A673 (cell line): ENCODE measurements at regions not wholly inside any gene's neighbourhood (a gene's known extent, or its start where the extent isn't known, plus 50 kb on each side); places are given as distances from the start of the nearest gene placed in this dataset.

Experiments used
- BruUV-seq: library from RNA; stranded (reverse); fragments of 400-500 nt; replicated peaks from 2 replicates; lab custom pipeline; 2021; lab: Mats Ljungman, UMichigan
- CTCF ChIA-PET: fragments of 300-600 bp; sonication (Branson Sonifier 250); formaldehyde crosslinking; loops from one replicate; lab custom pipeline; 2022; ENCODE audit warnings: antibody characterized with exemption; lab: Charles Lee
- POLR2A ChIA-PET: fragments of 300-600 bp; sonication (Branson Sonifier 250); formaldehyde crosslinking; loops from one replicate; lab custom pipeline; 2022; ENCODE audit warnings: antibody characterized with exemption; ENCODE audit not compliant: low non-redundant PET; lab: Charles Lee
- DNase-seq: peaks from one replicate; pipeline ENCODE4 v3.0.0-alpha.2; 2015; ENCODE audit warnings: low spot score
- H3K27ac ChIP-seq: fragments of 200-600 bp; sonication (generic); 2 replicates; pipeline ENCODE4 v1.5.1; 2016; ENCODE audit warnings: mixed run types, low read depth, mild to moderate bottlenecking, mixed read lengths, antibody characterized with exemption, low read length; ENCODE audit not compliant: poor library complexity, severe bottlenecking
- H3K27me3 ChIP-seq: fragments of 200-600 bp; sonication (generic); replicated peaks from 2 replicates; pipeline ENCODE4 v1.6.1; 2017; ENCODE audit warnings: mixed run types, low read depth, mild to moderate bottlenecking, mixed read lengths, antibody characterized with exemption, low read length; ENCODE audit not compliant: insufficient read depth, poor library complexity
- H3K36me3 ChIP-seq: fragments of 200-600 bp; sonication (generic); 2 replicates; pipeline ENCODE4 v1.6.1; 2016; ENCODE audit warnings: mixed run types, mild to moderate bottlenecking, mixed read lengths, antibody characterized with exemption, low read length; ENCODE audit not compliant: insufficient read depth, poor library complexity, severe bottlenecking
- H3K4me1 ChIP-seq: fragments of 200-600 bp; sonication (generic); 2 replicates; pipeline ENCODE4 v1.6.1; 2017; ENCODE audit warnings: mixed run types, mild to moderate bottlenecking, mixed read lengths, antibody characterized with exemption, low read length; ENCODE audit not compliant: insufficient read depth, poor library complexity, severe bottlenecking
- H3K4me3 ChIP-seq: fragments of 200-600 bp; sonication (generic); 2 replicates; pipeline ENCODE4 v1.5.1; 2016; ENCODE audit warnings: low read depth, mixed run types, mild to moderate bottlenecking, mixed read lengths, low read length; ENCODE audit not compliant: poor library complexity, severe bottlenecking
- H3K9me3 ChIP-seq: fragments of 200-600 bp; sonication (generic); 2 replicates; pipeline ENCODE4 v1.6.1; 2016; ENCODE audit warnings: mixed run types, low read depth, mild to moderate bottlenecking, mixed read lengths, antibody characterized with exemption, low read length; ENCODE audit not compliant: poor library complexity, severe bottlenecking
- EZH2 ChIP-seq: fragments of 200-600 bp; sonication (generic); IDR thresholded peaks from 2 replicates; pipeline ENCODE4 v1.6.1; 2017; ENCODE audit warnings: borderline replicate concordance, low read depth, mild to moderate bottlenecking, mixed read lengths, antibody characterized with exemption, low read length; ENCODE audit not compliant: poor library complexity, severe bottlenecking
- intact Hi-C: fragments of 100-400 bp; cut with micrococcal nuclease; formaldehyde crosslinking; loops from one replicate; pipeline ENCODE4 v1.10.0; 2022; ENCODE audit not compliant: unreplicated experiment
- TF ChIP-seq, protein P1 (sequence below): fragments of 300-800, 200-600 bp; sonication (generic); conservative IDR thresholded peaks from 2 replicates; pipeline ENCODE4 v1.5.1; 2017; ENCODE audit warnings: low read depth, mild to moderate bottlenecking, antibody characterized with exemption, low read length, moderate library complexity, mixed read lengths

GRCh38 chr6:102355578-102355977 is 962.1 kb downstream of the GRIK2 start:
- ChIA-PET POLR2A (no interaction called here), CTCF (no interaction called here)
- Histone ChIP-seq H3K27me3 (no peaks in the 10 kb centered on the region), H3K36me3 (no peaks in the 10 kb centered on the region), H3K4me3 (no peak overlapping the region), H3K4me1 (no peaks in the 10 kb centered on the region), H3K9me3 (no peaks in the 10 kb centered on the region), H3K27ac (no peak overlapping the region)
- intact Hi-C loops: no loop called here
- no TSS peak for BruUV-seq
- DNase-seq: no peak
- TF ChIP-seq EZH2: no peak
- TF ChIP-seq, protein P1, sequence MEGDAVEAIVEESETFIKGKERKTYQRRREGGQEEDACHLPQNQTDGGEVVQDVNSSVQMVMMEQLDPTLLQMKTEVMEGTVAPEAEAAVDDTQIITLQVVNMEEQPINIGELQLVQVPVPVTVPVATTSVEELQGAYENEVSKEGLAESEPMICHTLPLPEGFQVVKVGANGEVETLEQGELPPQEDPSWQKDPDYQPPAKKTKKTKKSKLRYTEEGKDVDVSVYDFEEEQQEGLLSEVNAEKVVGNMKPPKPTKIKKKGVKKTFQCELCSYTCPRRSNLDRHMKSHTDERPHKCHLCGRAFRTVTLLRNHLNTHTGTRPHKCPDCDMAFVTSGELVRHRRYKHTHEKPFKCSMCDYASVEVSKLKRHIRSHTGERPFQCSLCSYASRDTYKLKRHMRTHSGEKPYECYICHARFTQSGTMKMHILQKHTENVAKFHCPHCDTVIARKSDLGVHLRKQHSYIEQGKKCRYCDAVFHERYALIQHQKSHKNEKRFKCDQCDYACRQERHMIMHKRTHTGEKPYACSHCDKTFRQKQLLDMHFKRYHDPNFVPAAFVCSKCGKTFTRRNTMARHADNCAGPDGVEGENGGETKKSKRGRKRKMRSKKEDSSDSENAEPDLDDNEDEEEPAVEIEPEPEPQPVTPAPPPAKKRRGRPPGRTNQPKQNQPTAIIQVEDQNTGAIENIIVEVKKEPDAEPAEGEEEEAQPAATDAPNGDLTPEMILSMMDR: no peak

- Histone ChIP-seq H3K9me3 (no peaks in the 10 kb centered on the region), H3K36me3 (no peaks in the 10 kb centered on the region), H3K27me3 (no peaks in the 10 kb centered on the region), H3K4me3 (no peak overlapping the region), H3K4me1 (no peaks in the 10 kb centered on the region), H3K27ac (no peak overlapping the region)
- DNase-seq: no peak
- CTCF ChIA-PET: no interaction called here
- BruUV-seq: no TSS peak
- POLR2A ChIA-PET: no interaction called here
- intact Hi-C loops: no loop called here
- no peak for TF ChIP-seq EZH2
- TF ChIP-seq, protein P1: no peak
Measured at GRCh38 chr6:102352552-102352951, 959.0 kb downstream of the GRIK2 start.

- intact Hi-C loops: no loop called here
- BruUV-seq: no TSS peak
- TF ChIP-seq EZH2: no peak
- TF ChIP-seq, protein P1: no peak
Measured at GRCh38 chr6:102344769-102345168, 951.3 kb downstream of the GRIK2 start.

More at GRCh38 chr6:102344769-102345168, 951.3 kb downstream of the GRIK2 start:
- ChIA-PET CTCF (no interaction called here), POLR2A (no interaction called here)
- H3K9me3 ChIP-seq: no peaks in the 10 kb centered on the region
- H3K36me3 ChIP-seq: no peaks in the 10 kb centered on the region
- H3K4me3 ChIP-seq: no peak overlapping the region
- DNase-seq: no peak
- no peak overlapping the region for H3K27ac ChIP-seq
- H3K27me3 ChIP-seq: no peaks in the 10 kb centered on the region
- H3K4me1 ChIP-seq: no peaks in the 10 kb centered on the region
